ENCODE measurements at regions not wholly inside any gene's neighbourhood (a gene's known extent, or its start where the extent isn't known, plus 50 kb on each side); places are given as distances from the start of the nearest gene placed in this dataset.
A peak's percentile ranks its signal among the peaks of the same experiment; 100 is the strongest.
"Not testable (repeated sequence)": the region's sequence is repeated elsewhere in the genome, so short reads cannot be mapped to it uniquely, and the experiment has no call there.

- POLR2A ChIA-PET: interaction anchor here (0.6 kb wide), 1 partner anchor 436 kb away, joined by 3 read pairs; no protein-coding TSS in a partner anchor
- H3K4me1 ChIP-seq (ENCODE audit: control extremely low read depth in 1 of 4, control insufficient read depth in 4 of 4, insufficient read depth in 4 of 4, low read length in 3 of 4): no peaks in the 10 kb centered on the region
- CTCF ChIA-PET: no interaction called here
These were observed 154.6 kb downstream of the MTX2 start for GRCh38 chr2:176423819-176424218.

GRCh38 chr2:176424746-176425145 is 155.5 kb downstream of the MTX2 start:
- peaks cover 0 to 2% (median 0%) of the 10 kb centered on the region in 5 experiments for H3K27me3 ChIP-seq (replicated peaks in 2 of 5; ENCODE audit: control insufficient read depth in 4 of 5, insufficient read depth in 5 of 5, low read length in 4 of 5)
- 89% methylated on average over 1 of the region's 2 CpGs for WGBS (ENCODE audit: insufficient coverage)
- ChIA-PET CTCF (no interaction called here), POLR2A (no interaction called here)
- H3K27ac ChIP-seq (ENCODE audit: insufficient read depth in 1 of 2, low read depth in 1 of 2, low read length in 2 of 2, poor library complexity in 1 of 2, severe bottlenecking in 2 of 2): no peak overlapping the region
- no peak for DNase-seq
- peaks cover 0 to 7% (median 0%) of the 10 kb centered on the region in 5 experiments for H3K9me3 ChIP-seq (ENCODE audit: control extremely low read depth in 1 of 5, control insufficient read depth in 4 of 5, insufficient read depth in 2 of 5, low read depth in 1 of 5, low read length in 4 of 5)
- no peak overlapping the region for H3K4me3 ChIP-seq (ENCODE audit: control insufficient read depth in 1 of 7, extremely low read depth in 1 of 7, insufficient read depth in 4 of 7, low read depth in 2 of 7, low read length in 6 of 7)
- no peaks in the 10 kb centered on the region for H3K4me1 ChIP-seq (ENCODE audit: control extremely low read depth in 1 of 4, control insufficient read depth in 4 of 4, insufficient read depth in 4 of 4, low read length in 3 of 4)
- no peaks in the 10 kb centered on the region for H3K36me3 ChIP-seq (ENCODE audit: control insufficient read depth in 4 of 4, insufficient read depth in 4 of 4, low read length in 3 of 4)

More at GRCh38 chr2:176423819-176424218, 154.6 kb downstream of the MTX2 start:
- no peak overlapping the region for H3K4me3 ChIP-seq (ENCODE audit: control insufficient read depth in 1 of 7, extremely low read depth in 1 of 7, insufficient read depth in 4 of 7, low read depth in 2 of 7, low read length in 6 of 7)
- no peaks in the 10 kb centered on the region for H3K36me3 ChIP-seq (ENCODE audit: control insufficient read depth in 4 of 4, insufficient read depth in 4 of 4, low read length in 3 of 4)
- no peak for DNase-seq
- H3K27me3 ChIP-seq (replicated peaks in 2 of 5; ENCODE audit: control insufficient read depth in 4 of 5, insufficient read depth in 5 of 5, low read length in 4 of 5): peaks cover 0 to 2% (median 0%) of the 10 kb centered on the region in 5 experiments
- peaks cover 0 to under 1% (median 0%) of the 10 kb centered on the region in 5 experiments for H3K9me3 ChIP-seq (ENCODE audit: control extremely low read depth in 1 of 5, control insufficient read depth in 4 of 5, insufficient read depth in 2 of 5, low read depth in 1 of 5, low read length in 4 of 5)
- no peak overlapping the region for H3K27ac ChIP-seq (ENCODE audit: insufficient read depth in 1 of 2, low read depth in 1 of 2, low read length in 2 of 2, poor library complexity in 1 of 2, severe bottlenecking in 2 of 2)
- 50% methylated on average over 2 of the region's 2 CpGs for WGBS (ENCODE audit: insufficient coverage)

DNA sequence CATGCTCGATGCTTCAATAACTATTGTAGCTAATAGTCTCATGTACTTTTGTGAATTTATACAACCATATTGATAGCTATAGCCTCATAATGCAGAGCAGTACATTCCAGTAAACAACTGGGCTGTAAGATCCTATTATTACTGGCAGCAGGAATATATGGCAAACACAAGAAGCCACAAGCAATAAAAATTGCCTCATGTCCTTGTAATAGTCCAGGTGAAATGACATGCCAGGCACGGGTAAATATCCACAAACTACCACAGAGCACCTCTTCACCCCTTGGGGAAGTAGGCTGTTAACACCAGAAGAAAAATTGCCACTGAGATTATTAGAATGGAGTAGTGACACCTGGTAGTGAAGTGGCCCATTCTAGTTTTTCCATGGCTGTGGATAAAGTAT is 158.3 kb downstream of the MTX2 start:
- Histone ChIP-seq H3K27ac (ENCODE audit: insufficient read depth in 1 of 2, low read depth in 1 of 2, low read length in 2 of 2, poor library complexity in 1 of 2, severe bottlenecking in 2 of 2) (no peak overlapping the region), H3K4me1 (ENCODE audit: control extremely low read depth in 1 of 4, control insufficient read depth in 4 of 4, insufficient read depth in 4 of 4, low read length in 3 of 4) (no peaks in the 10 kb centered on the region), H3K36me3 (ENCODE audit: control insufficient read depth in 4 of 4, insufficient read depth in 4 of 4, low read length in 3 of 4) (no peaks in the 10 kb centered on the region), H3K4me3 (ENCODE audit: control insufficient read depth in 1 of 7, extremely low read depth in 1 of 7, insufficient read depth in 4 of 7, low read depth in 2 of 7, low read length in 6 of 7) (no peak overlapping the region), H3K9me3 (ENCODE audit: control extremely low read depth in 1 of 5, control insufficient read depth in 4 of 5, insufficient read depth in 2 of 5, low read depth in 1 of 5, low read length in 4 of 5) (peaks cover 0 to 7% (median 2%) of the 10 kb centered on the region in 5 experiments), H3K27me3 (replicated peaks in 2 of 5; ENCODE audit: control insufficient read depth in 4 of 5, insufficient read depth in 5 of 5, low read length in 4 of 5) (peaks cover 0 to 2% (median 0%) of the 10 kb centered on the region in 5 experiments)
- CTCF ChIA-PET: no interaction called here
- DNase-seq: no peak
- POLR2A ChIA-PET: no interaction called here
- no CpG with 5 or more reads among the region's 2 CpGs for WGBS (ENCODE audit: insufficient coverage)

- H3K36me3 ChIP-seq (ENCODE audit: control insufficient read depth in 4 of 4, insufficient read depth in 4 of 4, low read length in 3 of 4); H3K4me3 ChIP-seq (ENCODE audit: control insufficient read depth in 1 of 7, extremely low read depth in 1 of 7, insufficient read depth in 4 of 7, low read depth in 2 of 7, low read length in 6 of 7); CTCF ChIA-PET; H3K27me3 ChIP-seq (replicated peaks in 2 of 5; ENCODE audit: control insufficient read depth in 4 of 5, insufficient read depth in 5 of 5, low read length in 4 of 5); POLR2A ChIA-PET; H3K9me3 ChIP-seq (ENCODE audit: control extremely low read depth in 1 of 5, control insufficient read depth in 4 of 5, insufficient read depth in 2 of 5, low read depth in 1 of 5, low read length in 4 of 5); H3K27ac ChIP-seq (ENCODE audit: insufficient read depth in 1 of 2, low read depth in 1 of 2, low read length in 2 of 2, poor library complexity in 1 of 2, severe bottlenecking in 2 of 2); H3K4me1 ChIP-seq (ENCODE audit: control extremely low read depth in 1 of 4, control insufficient read depth in 4 of 4, insufficient read depth in 4 of 4, low read length in 3 of 4): not testable (repeated sequence)
- DNase-seq: peak in 2 of 3 donors; percentile 43 to 57
- WGBS (ENCODE audit: insufficient coverage): no CpG with 5 or more reads among the region's 5 CpGs
These were observed 159.8 kb downstream of the MTX2 start for GRCh38 chr2:176428944-176429469.

GRCh38 chr2:176432434-176432833 is 163.2 kb downstream of the MTX2 start:
- DNase-seq: no peak
- ChIA-PET CTCF (no interaction called here), POLR2A (no interaction called here)

DNA sequence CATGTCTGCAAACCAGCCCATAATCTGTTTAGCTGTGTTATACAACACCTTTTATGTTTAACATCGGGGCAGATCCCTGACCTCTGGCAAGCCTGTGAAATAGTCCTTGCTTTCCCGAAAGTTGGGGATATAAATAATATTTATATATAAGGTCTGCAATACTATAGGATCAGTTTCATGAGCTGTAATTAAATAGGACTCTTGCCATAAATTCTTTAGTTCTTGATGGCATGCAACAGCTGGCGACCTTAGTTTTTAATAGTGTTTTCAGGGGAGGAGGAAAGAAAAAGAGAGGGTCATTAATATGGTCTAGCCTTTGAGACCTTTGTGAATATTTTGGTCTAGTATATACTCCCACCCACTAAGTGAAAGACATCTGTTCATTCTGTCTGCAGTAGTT is 166.5 kb downstream of the MTX2 start:
- H3K4me1 ChIP-seq (ENCODE audit: control extremely low read depth in 1 of 4, control insufficient read depth in 4 of 4, insufficient read depth in 4 of 4, low read length in 3 of 4): no peaks in the 10 kb centered on the region
- H3K27me3 ChIP-seq (replicated peaks in 2 of 5; ENCODE audit: control insufficient read depth in 4 of 5, insufficient read depth in 5 of 5, low read length in 4 of 5): no peaks in the 10 kb centered on the region
- H3K36me3 ChIP-seq (ENCODE audit: control insufficient read depth in 4 of 4, insufficient read depth in 4 of 4, low read length in 3 of 4): no peaks in the 10 kb centered on the region
- ChIA-PET CTCF (interaction anchor here (1.3 kb wide), 1 partner anchor 14 kb away, joined by 3 read pairs; no protein-coding TSS in a partner anchor), POLR2A (no interaction called here)
- peaks cover 0 to 8% (median 5%) of the 10 kb centered on the region in 5 experiments for H3K9me3 ChIP-seq (ENCODE audit: control extremely low read depth in 1 of 5, control insufficient read depth in 4 of 5, insufficient read depth in 2 of 5, low read depth in 1 of 5, low read length in 4 of 5)
- no peak for DNase-seq
- no peak overlapping the region for H3K27ac ChIP-seq (ENCODE audit: insufficient read depth in 1 of 2, low read depth in 1 of 2, low read length in 2 of 2, poor library complexity in 1 of 2, severe bottlenecking in 2 of 2)
- H3K4me3 ChIP-seq (ENCODE audit: control insufficient read depth in 1 of 7, extremely low read depth in 1 of 7, insufficient read depth in 4 of 7, low read depth in 2 of 7, low read length in 6 of 7): no peak overlapping the region
- no CpG with 5 or more reads among the region's 3 CpGs for WGBS (ENCODE audit: insufficient coverage)

More at GRCh38 chr2:176432434-176432833, 163.2 kb downstream of the MTX2 start:
- H3K9me3 ChIP-seq (ENCODE audit: control extremely low read depth in 1 of 5, control insufficient read depth in 4 of 5, insufficient read depth in 2 of 5, low read depth in 1 of 5, low read length in 4 of 5): peaks cover 0 to 12% (median 6%) of the 10 kb centered on the region in 5 experiments
- WGBS (ENCODE audit: insufficient coverage): no CpG with 5 or more reads among the region's 2 CpGs
- no peak overlapping the region for H3K27ac ChIP-seq (ENCODE audit: insufficient read depth in 1 of 2, low read depth in 1 of 2, low read length in 2 of 2, poor library complexity in 1 of 2, severe bottlenecking in 2 of 2)
- H3K4me3 ChIP-seq (ENCODE audit: control insufficient read depth in 1 of 7, extremely low read depth in 1 of 7, insufficient read depth in 4 of 7, low read depth in 2 of 7, low read length in 6 of 7): no peak overlapping the region
- no peaks in the 10 kb centered on the region for H3K4me1 ChIP-seq (ENCODE audit: control extremely low read depth in 1 of 4, control insufficient read depth in 4 of 4, insufficient read depth in 4 of 4, low read length in 3 of 4)
- no peaks in the 10 kb centered on the region for H3K36me3 ChIP-seq (ENCODE audit: control insufficient read depth in 4 of 4, insufficient read depth in 4 of 4, low read length in 3 of 4)
- no peaks in the 10 kb centered on the region for H3K27me3 ChIP-seq (replicated peaks in 2 of 5; ENCODE audit: control insufficient read depth in 4 of 5, insufficient read depth in 5 of 5, low read length in 4 of 5)

DNA sequence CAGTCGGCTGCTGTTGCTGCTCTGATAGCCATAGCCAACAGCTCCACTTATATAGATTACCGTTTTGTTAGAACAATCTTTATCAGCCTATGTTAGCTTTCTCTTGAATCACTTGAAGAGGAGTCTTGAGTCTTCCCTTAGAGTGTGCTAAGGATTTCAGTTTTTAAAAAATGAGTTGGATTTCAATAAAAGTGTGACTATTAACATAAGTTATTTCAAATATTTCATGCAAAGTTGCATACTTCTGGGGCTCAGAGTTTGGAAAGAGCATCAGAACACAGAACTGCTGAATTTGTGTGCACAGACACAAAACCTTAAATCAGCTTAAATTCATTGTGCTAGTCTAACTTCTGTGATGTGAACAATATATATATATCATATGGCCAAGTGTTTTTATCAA is 174.7 kb downstream of the MTX2 start:
- Histone ChIP-seq H3K36me3 (ENCODE audit: control insufficient read depth in 4 of 4, insufficient read depth in 4 of 4, low read length in 3 of 4) (no peaks in the 10 kb centered on the region), H3K9me3 (ENCODE audit: control extremely low read depth in 1 of 5, control insufficient read depth in 4 of 5, insufficient read depth in 2 of 5, low read depth in 1 of 5, low read length in 4 of 5) (no peaks in the 10 kb centered on the region), H3K27me3 (replicated peaks in 2 of 5; ENCODE audit: control insufficient read depth in 4 of 5, insufficient read depth in 5 of 5, low read length in 4 of 5) (no peaks in the 10 kb centered on the region), H3K27ac (ENCODE audit: insufficient read depth in 1 of 2, low read depth in 1 of 2, low read length in 2 of 2, poor library complexity in 1 of 2, severe bottlenecking in 2 of 2) (no peak overlapping the region), H3K4me1 (ENCODE audit: control extremely low read depth in 1 of 4, control insufficient read depth in 4 of 4, insufficient read depth in 4 of 4, low read length in 3 of 4) (peaks cover 0 to 6% (median 4%) of the 10 kb centered on the region in 4 experiments), H3K4me3 (ENCODE audit: control insufficient read depth in 1 of 7, extremely low read depth in 1 of 7, insufficient read depth in 4 of 7, low read depth in 2 of 7, low read length in 6 of 7) (no peak overlapping the region)
- CTCF ChIA-PET: interaction anchor here (1.0 to 5.1 kb wide), 2 partner anchors 11 to 110 kb away, joined by 3 to 26 read pairs; no protein-coding TSS in a partner anchor
- 91% methylated on average over 1 of the region's 2 CpGs for WGBS (ENCODE audit: insufficient coverage)
- DNase-seq: no peak
- POLR2A ChIA-PET: no interaction called here
